Transverse colon (tissue), 4 donors: ENCODE measurements at regions not wholly inside any gene's neighbourhood (a gene's known extent, or its start where the extent isn't known, plus 50 kb on each side); places are given as distances from the start of the nearest gene placed in this dataset.

Source experiments
- POLR2A ChIP-seq: fragments of 450-650 bp; IDR thresholded peaks from one replicate; pipeline ENCODE4 v1.6.1; 2016; ENCODE audit warnings: antibody characterized with exemption, mild to moderate bottlenecking, moderate library complexity
- POLR2AphosphoS5 ChIP-seq, 3 donors: sonication (generic); formaldehyde crosslinking; IDR thresholded peaks; one replicate each; pipeline ENCODE4 v1.6.1; 2016; ENCODE audit warnings: antibody characterized with exemption in 3 of 3
- TF ChIP-seq, protein P1 (sequence below), 5 experiments: fragments of 200-600 bp in 3 of 5; fragments of 450-650 bp in 2 of 5; sonication (generic) in 3 of 5; IDR thresholded peaks; 1 replicate in 2 of 5; 2 replicates in 3 of 5; pipeline ENCODE4 v1.5.1; 2016 to 2017; ENCODE audit warnings: antibody characterized with exemption in 5 of 5, inconsistent platforms in 3 of 5, mild to moderate bottlenecking in 2 of 5, moderate library complexity in 1 of 5

DNA sequence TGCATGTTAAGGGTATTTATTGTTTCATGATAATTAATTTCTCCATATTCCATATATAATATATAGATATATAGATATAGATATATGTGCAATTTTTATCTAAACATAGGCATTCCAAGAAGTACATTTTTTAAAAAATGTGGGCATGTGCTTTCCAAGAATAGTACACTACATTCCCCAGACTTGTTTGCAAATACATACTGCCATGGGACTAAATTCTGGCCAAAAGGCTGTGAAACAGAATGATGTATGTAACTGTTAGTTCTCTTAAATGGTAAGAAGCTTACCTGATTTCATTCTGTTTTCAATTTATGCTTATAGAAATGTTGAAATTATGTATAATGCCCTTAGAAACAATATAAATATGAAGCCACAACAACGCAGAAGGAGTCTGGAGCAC lies 503.2 kb upstream of the SPRY2 start:
- TF ChIP-seq POLR2A (no peak), POLR2AphosphoS5 (IDR thresholded peaks at IDR 0.05) (no peak)
- TF ChIP-seq, protein P1, sequence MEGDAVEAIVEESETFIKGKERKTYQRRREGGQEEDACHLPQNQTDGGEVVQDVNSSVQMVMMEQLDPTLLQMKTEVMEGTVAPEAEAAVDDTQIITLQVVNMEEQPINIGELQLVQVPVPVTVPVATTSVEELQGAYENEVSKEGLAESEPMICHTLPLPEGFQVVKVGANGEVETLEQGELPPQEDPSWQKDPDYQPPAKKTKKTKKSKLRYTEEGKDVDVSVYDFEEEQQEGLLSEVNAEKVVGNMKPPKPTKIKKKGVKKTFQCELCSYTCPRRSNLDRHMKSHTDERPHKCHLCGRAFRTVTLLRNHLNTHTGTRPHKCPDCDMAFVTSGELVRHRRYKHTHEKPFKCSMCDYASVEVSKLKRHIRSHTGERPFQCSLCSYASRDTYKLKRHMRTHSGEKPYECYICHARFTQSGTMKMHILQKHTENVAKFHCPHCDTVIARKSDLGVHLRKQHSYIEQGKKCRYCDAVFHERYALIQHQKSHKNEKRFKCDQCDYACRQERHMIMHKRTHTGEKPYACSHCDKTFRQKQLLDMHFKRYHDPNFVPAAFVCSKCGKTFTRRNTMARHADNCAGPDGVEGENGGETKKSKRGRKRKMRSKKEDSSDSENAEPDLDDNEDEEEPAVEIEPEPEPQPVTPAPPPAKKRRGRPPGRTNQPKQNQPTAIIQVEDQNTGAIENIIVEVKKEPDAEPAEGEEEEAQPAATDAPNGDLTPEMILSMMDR (IDR thresholded peaks at IDR 0.05) = no peak
